HAP-1 (cell line): ENCODE measurements at regions not wholly inside any gene's neighbourhood (a gene's known extent, or its start where the extent isn't known, plus 50 kb on each side); places are given as distances from the start of the nearest gene placed in this dataset.
"Not testable (repeated sequence)": the region's sequence is repeated elsewhere in the genome, so short reads cannot be mapped to it uniquely, and the experiment has no call there.

Experiments used
- DNase-seq, 2 experiments: peaks; one replicate each; pipeline ENCODE4 v3.0.0-alpha.2; 2016 to 2020; ENCODE audit warnings: low spot score in 2 of 2
- H3K27me3 ChIP-seq: fragments of 250-450 bp; sonication (Bioruptor Pico); 2 replicates; pipeline ENCODE4 v1.5.1; 2020; ENCODE audit warnings: low read depth, mild to moderate bottlenecking, moderate library complexity
- H3K36me3 ChIP-seq: fragments of 250-450 bp; sonication (Bioruptor Pico); replicated peaks from 2 replicates; pipeline ENCODE4 v1.5.1; 2020; ENCODE audit warnings: mild to moderate bottlenecking
- H3K4me1 ChIP-seq: fragments of 250-450 bp; sonication (Bioruptor Pico); 2 replicates; pipeline ENCODE4 v1.5.1; 2020; ENCODE audit warnings: mild to moderate bottlenecking
- H3K4me3 ChIP-seq: fragments of 250-450 bp; sonication (Bioruptor Pico); 2 replicates; pipeline ENCODE4 v1.5.1; 2020; ENCODE audit warnings: mild to moderate bottlenecking, moderate library complexity
- H3K9me3 ChIP-seq: fragments of 250-450 bp; sonication (Bioruptor Pico); 2 replicates; pipeline ENCODE4 v1.5.1; 2020; ENCODE audit warnings: mild to moderate bottlenecking, moderate library complexity
- in situ Hi-C: fragments of 300-500 bp; cut with MboI; formaldehyde crosslinking; loops from 3 replicates; pipeline ENCODE4 v1.14.3; 2020; ENCODE audit warnings: low sequenced_read_pairs, inconsistent platforms, mixed read lengths

- not testable (repeated sequence) for H3K9me3 ChIP-seq, H3K4me3 ChIP-seq, H3K4me1 ChIP-seq, H3K36me3 ChIP-seq, DNase-seq, H3K27me3 ChIP-seq
- in situ Hi-C loops = loop anchor here (5.0 kb wide), 1 partner anchor 559 kb away; no protein-coding TSS in a partner anchor
Measured at GRCh38 chr2:234553223-234553622, 56.3 kb upstream of the ARL4C start.

- 0 out of 2 replicates have a peak, but pooled peaks cover 6% of the 10 kb centered on the region for H3K4me1 ChIP-seq
- DNase-seq = peak; percentile 74 to 77
- no peaks in the 10 kb centered on the region for H3K9me3 ChIP-seq
- in situ Hi-C loops = loop anchor here (5.0 kb wide), 1 partner anchor 562 kb away; no protein-coding TSS in a partner anchor
- no peaks in the 10 kb centered on the region for H3K27me3 ChIP-seq
- no peak overlapping the region for H3K4me3 ChIP-seq
- no peaks in the 10 kb centered on the region for H3K36me3 ChIP-seq
Measured at GRCh38 chr2:234550511-234551107, 53.7 kb upstream of the ARL4C start.

DNA sequence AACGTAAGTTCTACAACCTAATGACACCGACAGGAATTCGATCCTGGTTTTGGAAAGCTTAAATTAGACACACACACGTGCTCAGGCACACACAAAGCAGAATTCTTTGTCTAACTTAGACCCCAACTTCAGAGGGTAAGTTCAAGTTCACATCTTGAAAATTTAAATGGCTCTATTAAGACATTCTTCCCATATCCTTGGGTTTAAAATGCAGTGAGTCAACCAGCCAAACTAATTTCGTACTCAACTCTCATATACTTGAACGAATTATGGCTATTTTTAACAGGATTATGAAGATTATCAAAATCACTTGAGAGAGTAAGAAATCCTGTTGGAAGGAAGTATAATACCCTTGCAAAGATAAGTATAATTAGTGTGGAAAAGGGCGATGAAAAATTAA is 53.2 kb upstream of the ARL4C start:
- Histone ChIP-seq H3K9me3 (no peaks in the 10 kb centered on the region), H3K36me3 (no peaks in the 10 kb centered on the region), H3K4me3 (no peak overlapping the region), H3K27me3 (no peaks in the 10 kb centered on the region), H3K4me1 (0 out of 2 replicates have a peak, but pooled peaks cover 6% of the 10 kb centered on the region)
- no peak for DNase-seq
- in situ Hi-C loops = loop anchor here (5.0 kb wide), 1 partner anchor 562 kb away; no protein-coding TSS in a partner anchor

- no peak for DNase-seq
- no peak overlapping the region for H3K4me3 ChIP-seq
- no peaks in the 10 kb centered on the region for H3K9me3 ChIP-seq
- no peaks in the 10 kb centered on the region for H3K27me3 ChIP-seq
- H3K36me3 ChIP-seq = no peaks in the 10 kb centered on the region
- H3K4me1 ChIP-seq = 0 out of 2 replicates have a peak, but pooled peaks cover 6% of the 10 kb centered on the region
- in situ Hi-C loops = loop anchor here (10.0 to 25.0 kb wide), 2 partner anchors 414 to 562 kb away; no protein-coding TSS in a partner anchor
Measured at GRCh38 chr2:234548695-234549420, 52.0 kb upstream of the ARL4C start.

DNA sequence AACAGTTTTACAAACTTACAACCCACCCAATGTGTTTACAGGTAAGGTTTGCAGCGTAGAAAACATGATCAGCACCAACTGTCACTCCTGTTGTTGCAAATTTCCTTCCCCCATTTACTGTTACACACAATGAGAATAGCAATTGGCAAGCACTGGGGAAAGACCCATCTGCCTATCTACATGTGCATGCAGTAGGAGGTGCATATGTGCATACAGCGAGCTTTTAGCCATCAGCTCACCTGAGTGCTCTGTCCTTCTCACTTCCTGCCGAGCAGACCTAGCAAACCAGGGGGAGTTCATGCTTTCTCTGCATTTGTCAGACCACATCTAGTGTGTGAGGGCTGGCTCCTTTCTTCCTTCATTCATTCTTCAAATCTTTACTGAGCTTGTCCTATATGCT is 49.9 kb upstream of the ARL4C start:
- Histone ChIP-seq H3K36me3 (no peaks in the 10 kb centered on the region), H3K9me3 (no peaks in the 10 kb centered on the region), H3K4me1 (0 out of 2 replicates have a peak, but pooled peaks cover 6% of the 10 kb centered on the region), H3K4me3 (no peak overlapping the region), H3K27me3 (no peaks in the 10 kb centered on the region)
- in situ Hi-C loops = loop anchor here (10.0 to 25.0 kb wide), 2 partner anchors 412 to 559 kb away; no protein-coding TSS in a partner anchor
- DNase-seq = no peak
